NCI-H2107 treated with DMSO at 0.1 percent for 48 hours (cell line): ENCODE measurements at regions not wholly inside any gene's neighbourhood (a gene's known extent, or its start where the extent isn't known, plus 50 kb on each side); places are given as distances from the start of the nearest gene placed in this dataset.

Source experiments
- DNase-seq: peaks from one replicate; lab custom pipeline; 2025; ENCODE audit not compliant: unreplicated experiment; lab: John Stamatoyannopoulos, UW

DNA sequence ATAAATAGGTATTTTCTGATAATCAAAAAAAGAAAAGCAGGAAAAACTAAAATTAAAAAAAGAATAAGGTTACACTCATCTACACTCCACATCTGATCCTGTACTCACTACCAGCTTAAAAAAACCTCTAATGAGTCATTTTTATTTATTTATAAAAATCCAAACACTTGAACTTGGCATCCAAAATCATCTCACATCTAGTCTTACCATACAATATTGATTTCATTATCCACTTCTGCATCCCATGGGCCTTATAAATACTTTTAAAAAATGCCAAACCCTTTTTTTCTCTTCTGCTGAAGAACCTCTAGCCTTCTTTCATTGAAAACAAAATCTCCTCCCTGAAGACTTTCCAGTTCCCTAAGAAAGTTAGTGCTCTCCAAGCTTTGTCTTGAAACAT lies 109.7 kb downstream of the TMTC3 start:
- no peak for DNase-seq

DNA sequence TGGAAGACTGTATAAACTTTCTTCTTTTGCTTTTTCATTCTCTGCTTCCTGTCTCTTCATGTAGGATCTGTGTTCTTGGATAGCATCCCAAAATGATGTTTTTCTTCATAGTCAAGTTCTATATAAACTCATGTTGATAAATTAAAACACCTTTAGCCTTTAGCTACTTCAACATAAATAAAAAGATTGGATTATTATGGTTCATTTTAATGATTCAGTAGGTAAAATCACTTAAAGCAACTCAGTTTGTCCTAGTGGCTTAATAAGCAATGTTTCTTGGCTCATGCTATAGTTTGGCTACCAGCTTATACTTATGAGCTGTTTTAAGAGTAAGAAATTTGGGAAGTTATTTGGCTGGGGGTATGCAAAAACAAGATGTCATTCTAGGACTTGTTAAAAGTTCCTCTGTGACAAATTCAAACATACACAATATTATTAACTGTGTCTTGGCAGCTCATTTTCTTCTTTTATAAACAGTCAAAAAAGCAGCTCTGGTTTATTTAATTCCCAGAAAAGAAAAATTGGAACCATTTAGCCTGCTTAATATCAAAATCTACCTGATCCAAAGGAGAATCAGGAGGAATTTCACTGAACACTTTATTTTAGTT lies 111.4 kb downstream of the TMTC3 start:
- DNase-seq, result no peak

DNA sequence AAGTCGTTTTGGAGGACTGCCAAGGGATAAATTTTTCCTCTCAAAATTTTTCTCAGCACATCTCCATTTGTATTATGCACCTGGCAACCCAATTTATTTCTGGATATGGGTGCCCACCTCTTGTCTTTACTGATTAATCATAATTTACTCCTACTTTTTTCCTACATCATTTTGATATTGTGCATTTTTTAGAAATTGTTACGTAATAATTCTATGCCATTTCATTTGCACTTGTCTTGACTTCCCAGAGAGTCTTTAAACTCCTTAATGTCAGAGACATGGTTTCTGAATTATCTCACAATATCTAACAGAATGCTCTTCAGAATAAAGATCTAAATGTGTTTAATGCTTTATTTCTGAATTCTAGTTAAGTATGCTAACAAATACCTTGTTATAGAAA lies 113.1 kb downstream of the TMTC3 start:
- DNase-seq, result no peak

DNA sequence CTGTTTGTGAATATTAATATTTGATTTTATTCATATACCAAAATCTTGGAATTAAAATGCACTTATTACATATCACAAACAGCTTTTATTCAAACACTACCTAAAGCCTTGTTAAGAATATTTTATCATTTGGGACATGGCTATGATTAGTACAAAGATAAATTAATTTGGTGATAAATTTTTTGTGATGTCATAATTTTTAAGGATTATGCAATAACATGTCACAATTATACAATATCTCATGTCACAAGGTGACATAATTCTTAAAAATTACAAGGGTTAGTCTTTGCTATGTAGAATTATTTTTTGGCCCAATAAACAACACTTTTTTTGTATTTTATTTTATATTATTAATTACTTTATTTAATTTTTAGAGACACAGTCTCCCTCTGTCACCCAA lies 113.7 kb downstream of the TMTC3 start:
- DNase-seq, result no peak

DNA sequence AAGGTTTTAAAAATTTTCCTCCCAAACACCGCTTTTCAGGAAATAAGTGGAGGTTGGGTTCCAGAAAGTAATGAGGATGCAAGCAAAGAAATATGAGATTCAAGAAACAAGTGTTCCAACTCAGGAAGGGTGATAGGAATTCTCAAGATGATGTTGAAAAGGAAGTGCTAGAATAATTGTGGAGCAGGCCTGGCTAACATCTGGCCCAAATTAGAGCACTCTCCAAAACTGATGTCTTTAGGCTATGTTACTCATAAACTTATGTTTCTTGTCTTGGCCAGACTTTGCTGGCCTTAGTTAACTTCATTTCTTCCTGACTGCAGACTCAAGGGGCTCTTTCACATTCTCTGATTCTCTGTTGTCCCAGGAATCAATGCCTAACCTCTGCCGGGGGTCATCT lies 116.3 kb downstream of the TMTC3 start:
- no peak for DNase-seq

DNA sequence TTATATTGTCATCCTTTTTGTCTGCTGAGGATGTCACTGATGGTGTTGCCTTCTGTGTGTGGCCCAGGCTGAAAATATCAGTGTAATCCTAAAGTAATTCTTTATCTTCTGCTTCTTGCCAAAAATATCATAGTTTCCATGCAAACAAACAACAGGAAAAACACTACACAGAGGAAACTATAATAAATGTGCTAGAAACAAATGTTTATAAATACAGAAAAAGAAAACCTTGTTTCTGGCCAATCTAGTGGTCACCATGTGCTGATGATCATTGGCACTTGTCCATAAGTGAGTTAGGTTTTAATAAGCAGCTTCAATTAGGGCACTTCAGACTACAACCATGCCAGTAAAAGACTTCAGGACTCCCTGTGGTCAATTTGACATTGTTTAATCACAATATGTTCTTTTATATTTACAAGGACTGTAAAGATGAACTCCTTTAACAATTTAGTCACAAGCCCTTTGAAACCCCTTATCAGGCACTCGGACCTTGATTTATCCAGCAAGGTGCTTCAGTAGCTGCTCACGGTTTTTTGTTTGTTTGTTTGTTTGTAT lies 124.8 kb downstream of the TMTC3 start:
- no peak for DNase-seq

DNA sequence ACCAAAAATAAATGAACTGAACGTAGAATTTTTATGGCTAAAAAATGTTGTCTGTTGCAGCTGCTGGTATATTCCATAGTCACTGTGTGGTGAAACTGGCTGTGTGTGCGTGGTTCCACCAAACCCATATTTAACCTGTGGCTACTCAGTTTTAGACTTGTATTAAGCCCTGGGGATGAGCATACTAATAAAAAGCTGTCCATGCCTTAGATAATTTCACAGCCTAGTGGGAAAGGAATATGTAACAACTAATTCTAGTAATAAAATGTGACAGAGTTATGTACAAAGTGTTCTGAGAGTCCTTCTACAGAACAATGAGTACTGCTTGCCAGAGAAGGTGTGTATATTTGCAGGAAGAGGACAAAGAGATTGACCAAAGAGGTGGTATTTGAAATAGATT lies 125.5 kb downstream of the TMTC3 start:
- DNase-seq, result no peak

DNA sequence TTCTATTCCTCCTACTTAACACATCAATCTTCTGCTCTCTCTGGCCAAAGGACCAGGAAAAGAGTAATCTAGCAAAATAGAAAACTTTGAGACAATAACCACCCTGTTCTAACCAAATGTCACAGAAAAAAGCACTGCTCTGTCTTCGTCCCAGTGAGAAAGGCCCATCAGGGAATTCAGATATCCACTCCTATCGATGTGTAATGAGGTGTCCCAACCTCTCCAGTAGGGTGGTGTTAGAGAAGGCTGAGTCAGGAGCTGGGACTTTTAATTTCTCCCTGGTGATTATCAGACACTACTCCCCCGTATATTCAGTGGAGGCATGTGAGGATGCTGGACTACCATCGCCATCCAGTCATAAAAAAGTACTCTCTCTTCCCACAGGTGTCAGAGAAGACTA lies 130.3 kb downstream of the TMTC3 start:
- no peak for DNase-seq

DNA sequence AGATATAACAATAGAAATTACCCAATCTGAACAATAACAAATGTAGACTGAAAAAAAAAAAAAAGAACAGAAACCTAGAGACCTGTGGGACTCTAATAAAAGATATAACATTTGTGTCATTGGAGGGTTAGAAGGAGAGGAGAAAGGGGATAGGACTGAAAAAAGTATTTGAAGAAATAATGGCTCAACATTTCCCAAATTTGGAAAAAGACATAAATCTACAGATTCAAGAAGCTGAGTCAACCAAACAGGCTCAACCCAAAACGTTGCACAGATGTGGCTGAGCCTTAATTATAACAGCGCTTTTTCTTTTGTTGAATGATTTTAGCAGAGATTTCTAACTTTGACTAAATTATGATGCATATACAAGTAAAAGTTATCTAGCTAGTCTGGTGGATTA lies 131.3 kb downstream of the TMTC3 start:
- DNase-seq, result no peak

DNA sequence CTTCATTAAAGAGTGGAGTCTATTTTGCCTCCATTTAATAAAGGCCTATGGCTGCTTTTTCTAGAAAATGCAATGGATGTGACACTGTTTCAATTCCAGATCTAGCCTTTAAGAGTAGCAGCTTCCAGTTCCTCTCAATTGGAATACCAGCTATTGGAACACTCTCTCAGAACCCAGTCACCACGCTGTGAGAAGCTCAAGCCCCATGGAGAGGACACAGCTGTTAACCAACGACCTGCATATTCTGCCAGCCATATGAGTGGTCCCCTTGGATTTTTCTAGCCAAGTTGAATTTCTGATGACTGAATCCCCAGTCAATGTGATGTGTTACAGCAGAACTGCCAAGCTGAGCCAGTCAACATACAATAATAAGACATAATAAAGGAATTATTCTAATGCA lies 131.8 kb downstream of the TMTC3 start:
- no peak for DNase-seq

DNA sequence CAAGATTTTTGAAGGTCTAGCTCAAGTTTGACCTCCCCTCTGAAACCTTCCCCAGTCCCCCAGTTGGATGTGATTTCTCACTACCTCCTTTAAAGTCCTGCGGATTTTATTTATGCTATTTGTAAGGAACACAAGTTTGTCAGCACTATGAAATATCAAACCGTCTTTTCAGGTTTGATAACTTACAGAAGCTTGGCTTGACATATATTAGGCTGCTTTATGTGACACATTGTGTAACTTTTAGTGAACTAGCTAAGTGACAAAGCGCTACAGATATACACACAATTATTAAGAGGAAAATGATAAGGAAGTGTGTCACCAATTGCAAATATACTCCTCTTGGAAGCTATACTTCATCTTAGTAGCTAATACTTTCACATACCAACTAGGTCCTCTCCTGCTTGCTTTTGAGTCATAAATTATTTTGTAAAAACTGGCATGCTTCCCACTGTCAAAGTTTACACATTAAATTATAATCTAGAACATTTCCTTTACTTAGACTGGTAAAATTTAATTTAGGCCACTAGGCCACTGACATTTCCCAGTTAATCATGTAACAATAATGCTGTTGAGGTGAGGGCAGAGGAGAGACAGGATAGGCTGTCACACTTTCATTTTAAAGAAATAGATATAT lies 149.5 kb downstream of the TMTC3 start:
- no peak for DNase-seq

DNA sequence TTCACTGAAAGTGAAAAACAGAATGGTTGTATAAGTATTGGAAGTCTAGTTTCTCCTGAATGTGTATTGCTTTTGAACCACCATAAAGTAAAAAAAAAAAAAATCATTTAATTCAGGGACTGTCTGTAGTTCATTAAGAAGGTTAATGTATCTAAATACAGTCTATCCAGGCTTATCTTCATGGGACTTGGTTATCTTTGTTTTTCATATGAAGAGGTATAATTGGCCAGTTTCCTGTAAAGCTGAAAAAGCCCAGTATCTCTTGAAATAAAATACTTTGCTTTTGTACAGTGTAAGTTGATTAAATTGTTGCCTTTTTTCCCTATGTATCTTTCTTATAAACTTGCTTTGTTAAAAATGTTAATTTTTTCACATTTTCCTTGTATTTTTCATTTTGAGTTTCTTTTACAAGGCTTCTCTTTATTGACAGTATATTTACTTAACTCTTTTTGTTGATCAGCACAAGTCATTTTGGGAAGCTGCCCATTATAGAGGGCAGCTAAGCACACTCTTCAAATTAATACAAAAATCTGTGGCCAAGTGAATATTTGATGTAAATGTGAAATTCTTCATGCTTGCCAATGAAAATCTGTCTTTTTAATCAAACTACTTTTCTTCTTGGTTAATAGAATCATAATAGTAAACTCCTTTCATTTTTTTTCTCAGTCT lies 156.0 kb downstream of the TMTC3 start:
- DNase-seq, result no peak

DNA sequence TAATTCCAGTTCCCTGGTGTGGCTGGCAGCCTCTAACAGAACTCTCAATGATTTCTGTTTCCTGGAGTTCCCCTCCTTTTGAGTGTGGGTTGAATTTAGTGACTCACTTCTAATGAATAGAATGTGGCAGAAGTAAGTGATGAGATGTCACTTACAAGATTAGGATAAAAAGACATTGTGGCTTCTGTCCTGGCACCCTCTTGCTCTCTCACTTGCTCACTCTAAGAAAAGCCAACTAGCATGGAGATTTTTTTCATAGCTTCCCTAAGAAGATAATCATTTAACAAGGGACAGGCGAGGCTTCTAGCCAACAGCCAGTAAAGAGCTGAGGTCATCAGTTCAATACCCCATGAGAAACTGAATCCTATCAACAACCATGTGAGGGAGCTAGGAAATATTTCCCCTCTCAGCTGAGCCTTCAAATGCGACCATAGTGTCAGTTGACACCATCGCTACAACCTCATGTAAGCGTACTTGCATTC lies 156.7 kb downstream of the TMTC3 start:
- DNase-seq, result no peak

DNA sequence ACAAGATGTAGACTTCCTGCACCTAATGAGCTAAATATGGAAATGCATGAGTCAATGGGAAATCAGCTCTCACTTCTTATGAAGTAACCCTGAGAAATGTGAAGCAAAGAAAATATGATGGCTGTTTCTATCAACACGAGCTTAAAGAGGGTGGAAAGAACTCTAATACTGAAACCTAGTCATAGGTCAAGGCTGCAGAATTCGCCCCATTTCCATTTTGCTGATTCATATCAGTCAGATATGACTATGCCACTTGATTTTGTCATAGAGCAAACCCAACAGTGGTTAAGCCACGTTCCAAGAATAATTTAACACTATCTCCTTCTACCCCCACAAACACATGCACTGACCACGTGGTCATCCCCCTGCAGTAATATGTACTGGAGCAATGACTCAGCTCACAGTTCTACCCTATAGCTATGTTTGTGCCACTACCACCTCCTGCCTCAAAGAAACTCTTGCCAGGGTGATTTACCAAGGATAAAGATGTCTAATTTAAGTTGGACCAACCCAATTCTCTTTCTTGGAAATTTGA lies 157.5 kb downstream of the TMTC3 start:
- no peak for DNase-seq

DNA sequence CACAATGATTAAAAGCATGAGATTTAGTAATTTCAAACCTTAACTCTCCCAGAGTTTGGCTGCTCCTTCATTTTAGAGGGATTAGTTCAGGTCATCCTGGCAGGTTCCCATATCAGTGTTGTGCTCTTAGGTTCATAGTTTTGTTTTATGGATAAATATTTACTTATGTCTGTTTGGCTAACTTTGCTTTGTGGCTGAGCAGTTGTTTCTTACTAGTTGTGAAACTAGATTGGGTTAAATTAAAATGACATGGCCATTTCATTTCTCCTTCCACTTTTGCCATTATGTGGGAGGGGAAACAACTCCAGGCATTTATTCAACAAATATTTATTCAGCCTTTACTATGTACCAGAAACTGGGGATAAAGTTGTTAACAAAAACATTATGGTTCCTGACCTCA lies 158.8 kb downstream of the TMTC3 start:
- DNase-seq, result no peak

DNA sequence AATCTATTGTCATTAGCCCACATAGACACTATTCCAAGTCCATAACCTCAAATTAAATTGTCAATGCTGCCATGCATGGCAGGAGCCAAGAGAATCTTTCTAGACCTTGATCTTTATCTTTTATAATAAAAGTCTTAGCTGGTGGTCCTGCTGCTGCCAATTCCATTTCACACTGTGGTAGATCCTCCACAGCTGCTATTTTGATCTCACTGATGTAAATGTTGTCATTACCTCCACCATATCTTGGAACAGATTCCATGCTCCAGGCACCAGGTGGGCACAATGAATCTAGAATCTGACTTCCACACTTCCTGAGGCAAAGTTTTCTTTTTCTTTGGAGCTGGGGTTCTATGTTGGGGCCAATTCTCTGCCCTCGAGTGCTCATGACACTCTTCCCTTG lies 161.2 kb downstream of the TMTC3 start:
- no peak for DNase-seq

DNA sequence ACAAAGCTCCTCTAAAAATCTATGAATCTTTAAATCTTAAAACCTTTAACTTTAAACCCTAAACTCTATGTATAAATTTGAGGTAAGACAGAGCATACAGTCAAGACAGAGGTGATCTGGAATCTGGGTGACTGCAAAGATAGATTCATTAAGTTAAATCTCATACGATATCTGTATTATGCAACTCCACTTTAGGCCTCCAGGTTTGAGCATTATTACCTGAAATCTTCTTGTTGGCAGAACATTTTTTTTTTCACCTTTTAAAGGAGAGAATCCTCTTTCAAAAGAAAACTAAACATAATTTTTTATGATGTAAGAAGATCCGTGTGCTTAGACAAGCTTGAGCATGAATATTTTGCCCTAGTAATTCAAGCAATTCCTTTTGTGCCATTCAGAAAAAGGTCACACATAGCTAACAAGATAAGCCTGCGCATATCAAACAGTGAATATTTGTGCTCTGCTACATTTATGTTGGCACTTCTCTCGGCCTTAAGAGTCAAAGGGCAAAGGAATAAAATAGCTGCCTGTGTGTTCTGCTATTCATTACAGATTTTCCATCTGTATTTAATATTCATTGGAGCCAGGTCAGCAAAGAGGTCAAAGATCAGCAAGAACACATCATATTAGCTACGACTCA lies 163.3 kb downstream of the TMTC3 start:
- no peak for DNase-seq

DNA sequence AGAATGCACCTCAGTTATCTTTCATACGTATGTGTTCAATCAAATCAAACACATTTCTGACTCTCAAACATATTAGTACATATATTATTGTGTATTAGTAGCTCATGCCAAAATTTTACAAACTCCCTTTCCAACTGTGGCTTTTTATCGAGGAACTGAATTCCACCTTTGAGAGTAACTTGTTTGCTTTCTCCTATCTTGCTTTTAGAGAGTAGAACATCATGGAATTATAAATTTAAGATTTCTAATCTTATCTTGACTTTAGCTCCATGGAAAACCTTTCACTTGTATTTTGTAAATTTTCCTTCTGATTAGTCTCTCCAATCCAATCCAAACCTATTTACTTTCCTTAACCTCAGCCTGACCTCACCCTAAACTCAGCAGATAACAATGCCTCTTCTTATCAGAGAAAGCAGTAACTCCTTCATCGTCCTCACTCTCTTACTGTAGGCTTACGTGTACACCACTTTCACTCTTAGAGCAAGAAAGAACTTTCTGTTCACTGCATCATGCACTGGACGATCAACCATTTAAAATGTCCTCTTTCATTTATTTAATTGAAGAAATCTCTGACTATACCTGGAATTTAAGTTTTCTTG lies 164.5 kb downstream of the TMTC3 start:
- DNase-seq, result no peak

DNA sequence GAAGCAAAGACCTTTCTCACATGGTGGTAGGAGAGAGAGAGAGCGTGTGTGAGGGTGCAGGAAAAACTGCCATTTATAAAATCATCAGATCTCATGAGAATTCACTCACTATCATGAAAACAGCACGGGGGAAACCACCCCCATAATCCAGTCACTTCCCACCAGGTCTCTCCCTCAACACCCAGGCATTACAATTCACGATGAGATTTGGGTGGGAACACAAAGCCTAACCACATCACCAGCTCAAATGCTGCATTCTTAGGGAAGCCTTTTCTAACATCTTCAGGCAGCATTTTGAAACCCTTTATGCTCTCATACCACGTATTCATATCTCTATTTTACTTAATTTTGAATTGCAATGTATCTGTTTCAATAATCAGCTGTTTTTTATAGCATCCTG lies 165.9 kb downstream of the TMTC3 start:
- DNase-seq, result no peak

DNA sequence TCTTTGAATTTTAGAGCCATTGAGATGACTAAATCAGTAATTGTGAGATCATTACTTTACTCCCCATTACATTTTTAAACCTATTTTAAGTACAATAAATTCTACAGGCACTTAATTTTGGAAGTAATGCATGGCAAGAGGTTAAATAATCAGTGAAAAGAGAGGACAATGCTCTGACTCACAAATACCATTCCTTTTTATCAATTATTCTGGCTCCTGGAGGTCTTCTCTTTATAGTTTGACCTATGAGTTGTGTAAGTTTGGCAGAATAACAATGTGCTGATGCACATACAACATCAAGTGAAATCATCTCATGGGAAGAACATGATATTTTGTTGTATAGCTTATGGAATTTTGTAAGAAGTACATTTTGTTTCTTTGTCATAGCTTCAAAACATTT lies 166.7 kb downstream of the TMTC3 start:
- DNase-seq, result no peak

DNA sequence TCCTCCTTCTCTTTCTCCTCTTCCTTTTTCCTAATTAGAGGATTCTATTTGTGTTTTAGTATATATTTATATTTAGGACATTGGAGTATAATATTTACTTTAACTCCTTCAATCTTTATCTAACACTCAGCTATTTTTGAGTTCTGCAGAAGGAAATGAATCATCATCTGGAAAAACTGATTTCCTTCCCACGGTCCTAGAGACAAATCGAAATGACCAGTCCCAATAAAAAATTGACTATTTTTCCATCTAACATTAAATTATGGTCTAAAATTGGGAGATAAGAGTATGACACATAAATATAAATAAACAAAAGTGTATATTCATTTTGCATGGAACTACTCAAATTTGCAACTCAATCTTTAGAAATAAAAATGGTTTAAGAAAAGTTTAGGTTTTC lies 167.4 kb downstream of the TMTC3 start:
- no peak for DNase-seq
